GM12865 (cell line): ENCODE measurements at regions not wholly inside any gene's neighbourhood (a gene's known extent, or its start where the extent isn't known, plus 50 kb on each side); places are given as distances from the start of the nearest gene placed in this dataset.
"Not testable (repeated sequence)": the region's sequence is repeated elsewhere in the genome, so short reads cannot be mapped to it uniquely, and the experiment has no call there.

Experiments
- DNase-seq: peaks from one replicate; pipeline ENCODE4 v3.0.0; 2010; ENCODE audit warnings: low read depth
- H3K4me3 ChIP-seq: 2 replicates; pipeline ENCODE4 v1.5.1; 2011; ENCODE audit warnings: mild to moderate bottlenecking, low read depth, low read length, control low read depth
- CTCF ChIP-seq: IDR thresholded peaks from 2 replicates; pipeline ENCODE4 v1.5.1; 2011; ENCODE audit warnings: low read length, control low read depth, low read depth, inconsistent platforms; ENCODE audit not compliant: insufficient read depth; ENCODE audit errors: missing control alignments

GRCh38 chr10:4282496-4282895, 497.5 kb upstream of the KLF6 start:
- no peak for DNase-seq
- no peak for TF ChIP-seq CTCF
- H3K4me3 ChIP-seq, result no peak overlapping the region

- DNase-seq, result no peak
These were observed 496.3 kb upstream of the KLF6 start for GRCh38 chr10:4281190-4281825.

GRCh38 chr10:4280461-4281189, 495.6 kb upstream of the KLF6 start:
- TF ChIP-seq CTCF, result no peak

More at GRCh38 chr10:4281190-4281825, 496.3 kb upstream of the KLF6 start:
- H3K4me3 ChIP-seq, result no peak overlapping the region
- no peak for TF ChIP-seq CTCF

GRCh38 chr10:4279655-4280054, 494.6 kb upstream of the KLF6 start:
- H3K4me3 ChIP-seq, result no peak overlapping the region
- no peak for TF ChIP-seq CTCF
- no peak for DNase-seq

More at GRCh38 chr10:4280461-4281189, 495.6 kb upstream of the KLF6 start:
- no peak for DNase-seq
- no peak overlapping the region for H3K4me3 ChIP-seq

GRCh38 chr10:4278186-4278585, 493.2 kb upstream of the KLF6 start:
- no peak overlapping the region for H3K4me3 ChIP-seq
- no peak for TF ChIP-seq CTCF
- no peak for DNase-seq

- no peak overlapping the region for H3K4me3 ChIP-seq
- DNase-seq, result no peak
These were observed 491.1 kb upstream of the KLF6 start for GRCh38 chr10:4276151-4276550.

GRCh38 chr10:4274671-4275070, 489.7 kb upstream of the KLF6 start:
- not testable (repeated sequence) for DNase-seq, H3K4me3 ChIP-seq

More at GRCh38 chr10:4276151-4276550, 491.1 kb upstream of the KLF6 start:
- no peak for TF ChIP-seq CTCF
